Endothelial cell of umbilical vein (primary cell): ENCODE measurements at regions not wholly inside any gene's neighbourhood (a gene's known extent, or its start where the extent isn't known, plus 50 kb on each side); places are given as distances from the start of the nearest gene placed in this dataset.

Experiments used
- BruUV-seq: library from RNA; stranded (reverse); fragments of 400-500 nt; replicated peaks from 2 replicates; lab custom pipeline; 2021; lab: Mats Ljungman, UMichigan
- CTCF ChIA-PET: fragments of 300-600, 350-600 bp; sonication (Branson Sonifier 250); formaldehyde crosslinking; loops from one replicate; lab custom pipeline; 2021; ENCODE audit warnings: antibody characterized with exemption, inconsistent platforms; lab: Charles Lee
- POLR2A ChIA-PET: fragments of 300-600, 350-600 bp; sonication (Branson Sonifier 250); formaldehyde crosslinking; loops from one replicate; lab custom pipeline; 2021; ENCODE audit warnings: antibody characterized with exemption, inconsistent platforms; lab: Charles Lee
- DNase-seq: peaks from one replicate; pipeline ENCODE4 v3.0.0-alpha.2; 2011; ENCODE audit warnings: low read depth, low spot score
- FAIRE-seq: peaks from 2 replicates; lab custom pipeline; 2011; peaks lifted over from hg19 to GRCh38; lab: Jason Lieb, UNC
- H2AFZ ChIP-seq: 2 replicates; pipeline ENCODE4 v1.6.0; 2012; ENCODE audit warnings: low read depth, low read length, control low read depth, inconsistent platforms
- H3K27ac ChIP-seq: 2 replicates; pipeline ENCODE4 v1.5.1; 2011; ENCODE audit warnings: low read depth, mild to moderate bottlenecking, control low read depth, low read length, moderate library complexity; ENCODE audit not compliant: insufficient read depth
- H3K27me3 ChIP-seq, 2 experiments: 2 replicates each; pipeline versions ENCODE4 v1.6.0 to v1.6.1; 2011; ENCODE audit warnings: low read length in 2 of 2, mixed read lengths in 1 of 2; ENCODE audit not compliant: control insufficient read depth in 2 of 2, insufficient read depth in 2 of 2
- H3K36me3 ChIP-seq, 2 experiments: 2 replicates in 1 of 2; 3 replicates in 1 of 2; pipeline ENCODE4 v1.5.1; 2011; ENCODE audit warnings: low read length in 2 of 2, mild to moderate bottlenecking in 1 of 2, moderate library complexity in 1 of 2; ENCODE audit not compliant: control insufficient read depth in 2 of 2, insufficient read depth in 2 of 2; ENCODE audit errors: extremely low read depth in 1 of 2
- H3K4me1 ChIP-seq: 3 replicates; pipeline ENCODE4 v1.5.1; 2011; ENCODE audit warnings: mild to moderate bottlenecking, low read length; ENCODE audit not compliant: control insufficient read depth, insufficient read depth; ENCODE audit errors: extremely low read depth
- H3K4me2 ChIP-seq: 2 replicates; pipeline ENCODE4 v1.6.1; 2011; ENCODE audit warnings: low read length, control low read depth, mixed read lengths; ENCODE audit not compliant: insufficient read depth
- H3K4me3 ChIP-seq, 3 experiments: fragments of 200-600 bp in 1 of 3; sonication (generic), shearing (Covaris generic) in 1 of 3; replicated peaks in 1 of 3; 2 replicates each; pipeline ENCODE4 v1.5.1; 2011 to 2016; ENCODE audit warnings: control low read depth in 3 of 3, low read length in 3 of 3, mild to moderate bottlenecking in 2 of 3, inconsistent platforms in 1 of 3, low read depth in 1 of 3, moderate library complexity in 1 of 3; ENCODE audit not compliant: insufficient read depth in 1 of 3
- H3K79me2 ChIP-seq: 2 replicates; pipeline ENCODE4 v1.6.0; 2012; ENCODE audit warnings: low read length, inconsistent platforms; ENCODE audit not compliant: control insufficient read depth, insufficient read depth
- H3K9ac ChIP-seq: replicated peaks from 2 replicates; pipeline ENCODE3; 2011; ENCODE audit warnings: low read length, control low read depth; ENCODE audit not compliant: insufficient read depth; ENCODE audit errors: extremely low read depth
- H3K9me1 ChIP-seq: replicated peaks from 3 replicates; pipeline ENCODE4 v1.6.0; 2011; ENCODE audit warnings: mild to moderate bottlenecking, low read length; ENCODE audit not compliant: control insufficient read depth, insufficient read depth; ENCODE audit errors: extremely low read depth
- H3K9me3 ChIP-seq: replicated peaks from 2 replicates; pipeline ENCODE4 v1.5.1; 2012; ENCODE audit warnings: low read length, inconsistent platforms; ENCODE audit not compliant: control insufficient read depth, insufficient read depth
- H4K20me1 ChIP-seq: replicated peaks from 2 replicates; pipeline ENCODE3; 2011; ENCODE audit warnings: mild to moderate bottlenecking, low read length; ENCODE audit not compliant: control insufficient read depth, insufficient read depth; ENCODE audit errors: extremely low read depth
- EZH2 ChIP-seq: IDR thresholded peaks from 2 replicates; pipeline ENCODE4 v1.6.1; 2012; ENCODE audit warnings: borderline replicate concordance, low read depth, mild to moderate bottlenecking, moderate library complexity, low read length, inconsistent platforms; ENCODE audit not compliant: severe bottlenecking
- FOS ChIP-seq: IDR thresholded peaks from 2 replicates; pipeline ENCODE4 v1.6.1; 2011; ENCODE audit warnings: mild to moderate bottlenecking, low read length, moderate library complexity, borderline replicate concordance; ENCODE audit not compliant: insufficient read depth
- GATA2 ChIP-seq: IDR thresholded peaks from 2 replicates; pipeline ENCODE4 v1.7.0; 2011; ENCODE audit warnings: low read depth, mild to moderate bottlenecking, moderate library complexity, mixed read lengths, low read length; ENCODE audit not compliant: insufficient read length, insufficient read depth
- JUN ChIP-seq: IDR thresholded peaks from 2 replicates; pipeline ENCODE4 v1.6.1; 2011; ENCODE audit warnings: borderline replicate concordance, low read depth; ENCODE audit not compliant: insufficient read length, insufficient read depth
- MAX ChIP-seq: IDR thresholded peaks from 2 replicates; pipeline ENCODE4 v1.6.1; 2011; ENCODE audit not compliant: insufficient read depth, insufficient read length
- MYC ChIP-seq: IDR thresholded peaks from one replicate; pipeline ENCODE4 v1.6.1; 2011; ENCODE audit warnings: mild to moderate bottlenecking, low read depth, low read length
- POLR2A ChIP-seq: IDR thresholded peaks from 2 replicates; pipeline ENCODE4 v1.6.1; 2012; ENCODE audit warnings: low read depth, mild to moderate bottlenecking, control low read depth, low read length
- POLR2AphosphoS5 ChIP-seq: IDR thresholded peaks from 2 replicates; pipeline ENCODE4 v1.6.1; 2012; ENCODE audit warnings: low read depth, mild to moderate bottlenecking, control low read depth, low read length, moderate library complexity; ENCODE audit not compliant: insufficient read depth
- dilution Hi-C: fragments of 300-500 bp; cut with MboI; formaldehyde crosslinking; loops from one replicate; pipeline ENCODE4 v1.15.0; 2019; ENCODE audit warnings: low sequenced_read_pairs; ENCODE audit not compliant: extremely low pct_ligation_motif_present
- intact Hi-C: fragments of 100-400 bp; cut with micrococcal nuclease; formaldehyde crosslinking; loops from one replicate; pipeline ENCODE4 v1.10.0; 2022
- TF ChIP-seq, protein P1 (sequence below), 2 donors: IDR thresholded peaks; 1 replicate in 1 of 2; 2 replicates in 1 of 2; pipeline ENCODE4 v1.5.1; 2011; ENCODE audit warnings: low read length in 2 of 2, mild to moderate bottlenecking in 2 of 2, moderate library complexity in 2 of 2, control low read depth in 1 of 2, inconsistent platforms in 1 of 2, low read depth in 1 of 2; ENCODE audit not compliant: insufficient read depth in 1 of 2; ENCODE audit errors: extremely low read depth in 1 of 2

DNA sequence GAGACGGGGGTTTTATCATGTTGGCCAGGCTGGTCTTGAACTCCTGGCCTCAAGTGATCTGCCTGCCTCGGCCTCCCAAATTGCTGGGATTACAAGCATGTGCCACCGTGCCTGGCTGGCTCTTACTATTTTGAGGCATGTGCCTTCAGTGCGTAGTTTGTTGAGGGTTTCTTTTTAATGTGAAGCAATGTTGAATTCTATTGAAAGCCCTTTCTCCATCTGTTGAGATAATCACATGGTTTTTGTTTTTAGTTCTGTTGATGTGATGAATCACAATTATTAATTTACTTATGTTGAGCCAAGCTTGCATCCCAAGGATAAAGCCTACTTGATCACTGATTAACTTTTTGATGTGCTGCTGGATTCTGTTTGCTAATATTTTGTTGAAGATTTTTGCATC is 290.9 kb downstream of the KCNRG start:
- no peaks in the 10 kb centered on the region for H3K79me2 ChIP-seq
- dilution Hi-C loops, result no loop called here

More for the DNA sequence above, 290.9 kb downstream of the KCNRG start:
- Histone ChIP-seq H3K4me2 (no peak overlapping the region), H4K20me1 (no peaks in the 10 kb centered on the region), H3K9me3 (no peaks in the 10 kb centered on the region), H3K9ac (no peak overlapping the region), H2AFZ (no peak overlapping the region), H3K9me1 (no peaks in the 10 kb centered on the region), H3K4me1 (no peaks in the 10 kb centered on the region), H3K27ac (no peak overlapping the region), H3K27me3 (no peaks in the 10 kb centered on the region), H3K4me3 (no peak overlapping the region), H3K36me3 (no peaks in the 10 kb centered on the region)
- DNase-seq, result no peak
- BruUV-seq, result no TSS peak
- no peak for TF ChIP-seq JUN
- no peak for TF ChIP-seq POLR2AphosphoS5
- no peak for TF ChIP-seq POLR2A
- no peak for TF ChIP-seq MAX
- TF ChIP-seq FOS, result no peak
- TF ChIP-seq GATA2, result no peak
- TF ChIP-seq EZH2, result no peak
- no peak for TF ChIP-seq MYC
- TF ChIP-seq, protein P1, sequence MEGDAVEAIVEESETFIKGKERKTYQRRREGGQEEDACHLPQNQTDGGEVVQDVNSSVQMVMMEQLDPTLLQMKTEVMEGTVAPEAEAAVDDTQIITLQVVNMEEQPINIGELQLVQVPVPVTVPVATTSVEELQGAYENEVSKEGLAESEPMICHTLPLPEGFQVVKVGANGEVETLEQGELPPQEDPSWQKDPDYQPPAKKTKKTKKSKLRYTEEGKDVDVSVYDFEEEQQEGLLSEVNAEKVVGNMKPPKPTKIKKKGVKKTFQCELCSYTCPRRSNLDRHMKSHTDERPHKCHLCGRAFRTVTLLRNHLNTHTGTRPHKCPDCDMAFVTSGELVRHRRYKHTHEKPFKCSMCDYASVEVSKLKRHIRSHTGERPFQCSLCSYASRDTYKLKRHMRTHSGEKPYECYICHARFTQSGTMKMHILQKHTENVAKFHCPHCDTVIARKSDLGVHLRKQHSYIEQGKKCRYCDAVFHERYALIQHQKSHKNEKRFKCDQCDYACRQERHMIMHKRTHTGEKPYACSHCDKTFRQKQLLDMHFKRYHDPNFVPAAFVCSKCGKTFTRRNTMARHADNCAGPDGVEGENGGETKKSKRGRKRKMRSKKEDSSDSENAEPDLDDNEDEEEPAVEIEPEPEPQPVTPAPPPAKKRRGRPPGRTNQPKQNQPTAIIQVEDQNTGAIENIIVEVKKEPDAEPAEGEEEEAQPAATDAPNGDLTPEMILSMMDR (IDR thresholded peaks at IDR 0.05; ENCODE audit: extremely low read depth in 1 of 2, insufficient read depth in 1 of 2, low read depth in 1 of 2, low read length in 2 of 2), result no peak
- intact Hi-C loops, result no loop called here
- POLR2A ChIA-PET, result no interaction called here
- CTCF ChIA-PET, result no interaction called here
- no peak for FAIRE-seq
